RWPE2 (cell line): ENCODE measurements at regions not wholly inside any gene's neighbourhood (a gene's known extent, or its start where the extent isn't known, plus 50 kb on each side); places are given as distances from the start of the nearest gene placed in this dataset.

Experiments used
- ATAC-seq: fragments of 200-7000 bp; cut with Tn5 transposase; 3 replicates; pipeline ENCODE4 v1.9.1; 2021; ENCODE audit warnings: low read depth
- DNase-seq: peaks from one replicate; pipeline ENCODE4 v3.0.0-alpha.2; 2020; ENCODE audit warnings: low spot score
- H3K27ac ChIP-seq: fragments of 450-650 bp; 2 replicates; pipeline ENCODE4 v1.5.1; 2017; ENCODE audit warnings: mild to moderate bottlenecking; ENCODE audit not compliant: poor library complexity, severe bottlenecking
- H3K27me3 ChIP-seq: fragments of 250-450 bp; sonication (Bioruptor Pico); 2 replicates; pipeline ENCODE4 v1.5.1; 2021; ENCODE audit warnings: mild to moderate bottlenecking, moderate library complexity; ENCODE audit not compliant: insufficient read depth, poor library complexity, severe bottlenecking
- H3K36me3 ChIP-seq: fragments of 250-450 bp; sonication (Bioruptor Pico); 2 replicates; pipeline ENCODE4 v1.5.1; 2020; ENCODE audit warnings: low read depth, mild to moderate bottlenecking, moderate library complexity
- H3K4me1 ChIP-seq: fragments of 250-450 bp; sonication (Bioruptor Pico); 2 replicates; pipeline ENCODE4 v1.5.1; 2021; ENCODE audit warnings: mild to moderate bottlenecking, moderate library complexity; ENCODE audit not compliant: insufficient read depth, poor library complexity, severe bottlenecking
- H3K4me3 ChIP-seq: fragments of 250-450 bp; sonication (Bioruptor Pico); 2 replicates; pipeline ENCODE4 v1.5.1; 2021; ENCODE audit warnings: mild to moderate bottlenecking, moderate library complexity; ENCODE audit not compliant: severe bottlenecking
- H3K9me3 ChIP-seq: fragments of 250-450 bp; sonication (Bioruptor Pico); 2 replicates; pipeline ENCODE4 v1.5.1; 2021; ENCODE audit warnings: mild to moderate bottlenecking, moderate library complexity; ENCODE audit not compliant: severe bottlenecking
- CTCF ChIP-seq: fragments of 450-650 bp; IDR thresholded peaks from one replicate; pipeline ENCODE4 v1.5.1; 2017; ENCODE audit warnings: mild to moderate bottlenecking, moderate library complexity; ENCODE audit not compliant: poor library complexity, severe bottlenecking

- no peak overlapping the region for H3K27ac ChIP-seq
- no peak for TF ChIP-seq CTCF
- DNase-seq, result no peak
- H3K4me1 ChIP-seq, result no peaks in the 10 kb centered on the region
- no peaks in the 10 kb centered on the region for H3K9me3 ChIP-seq
- no peak overlapping the region for H3K4me3 ChIP-seq
- ATAC-seq, result no peak
- H3K27me3 ChIP-seq, result peaks cover 19% of the 10 kb centered on the region
- no peaks in the 10 kb centered on the region for H3K36me3 ChIP-seq
These were observed 84.4 kb upstream of the NUDT7 start for GRCh38 chr16:77637940-77638339.

GRCh38 chr16:77643176-77643575 is 79.1 kb upstream of the NUDT7 start:
- Histone ChIP-seq H3K27me3 (peaks cover 7% of the 10 kb centered on the region), H3K4me3 (no peak overlapping the region), H3K4me1 (no peaks in the 10 kb centered on the region), H3K36me3 (no peaks in the 10 kb centered on the region), H3K9me3 (no peaks in the 10 kb centered on the region), H3K27ac (no peak overlapping the region)
- DNase-seq, result no peak
- no peak for ATAC-seq
- no peak for TF ChIP-seq CTCF

GRCh38 chr16:77645764-77646163 is 76.5 kb upstream of the NUDT7 start:
- no peak for DNase-seq
- H3K27me3 ChIP-seq, result peaks cover 1% of the 10 kb centered on the region
- TF ChIP-seq CTCF, result no peak

GRCh38 chr16:77647726-77648125 is 74.6 kb upstream of the NUDT7 start:
- ATAC-seq, result no peak
- Histone ChIP-seq H3K36me3 (no peaks in the 10 kb centered on the region), H3K9me3 (no peaks in the 10 kb centered on the region), H3K27ac (no peak overlapping the region), H3K4me3 (no peak overlapping the region), H3K4me1 (no peaks in the 10 kb centered on the region), H3K27me3 (peaks cover 13% of the 10 kb centered on the region)
- TF ChIP-seq CTCF, result no peak
- DNase-seq, result no peak

More at GRCh38 chr16:77645764-77646163, 76.5 kb upstream of the NUDT7 start:
- H3K27ac ChIP-seq, result no peak overlapping the region
- no peak for ATAC-seq
- H3K4me3 ChIP-seq, result no peak overlapping the region
- H3K4me1 ChIP-seq, result no peaks in the 10 kb centered on the region
- H3K9me3 ChIP-seq, result no peaks in the 10 kb centered on the region
- no peaks in the 10 kb centered on the region for H3K36me3 ChIP-seq

GRCh38 chr16:77650761-77651160 is 71.6 kb upstream of the NUDT7 start:
- TF ChIP-seq CTCF, result no peak
- H3K36me3 ChIP-seq, result no peaks in the 10 kb centered on the region
- H3K9me3 ChIP-seq, result no peaks in the 10 kb centered on the region
- no peak overlapping the region for H3K27ac ChIP-seq
- no peak for ATAC-seq
- no peak overlapping the region for H3K4me3 ChIP-seq
- DNase-seq, result no peak
- no peaks in the 10 kb centered on the region for H3K4me1 ChIP-seq
- H3K27me3 ChIP-seq, result peaks cover 13% of the 10 kb centered on the region
